Activated CD8-positive, alpha-beta memory T cell treated with anti-CD3 and anti-CD28 coated beads, Interleukin-2, amount 50 U/mL, for 24 hours (primary cell): ENCODE measurements at regions not wholly inside any gene's neighbourhood (a gene's known extent, or its start where the extent isn't known, plus 50 kb on each side); places are given as distances from the start of the nearest gene placed in this dataset.

ENCODE experiments used
- DNase-seq: peaks from one replicate; pipeline ENCODE4 v3.0.0-alpha.2; 2020; ENCODE audit errors: extremely low read depth

DNA sequence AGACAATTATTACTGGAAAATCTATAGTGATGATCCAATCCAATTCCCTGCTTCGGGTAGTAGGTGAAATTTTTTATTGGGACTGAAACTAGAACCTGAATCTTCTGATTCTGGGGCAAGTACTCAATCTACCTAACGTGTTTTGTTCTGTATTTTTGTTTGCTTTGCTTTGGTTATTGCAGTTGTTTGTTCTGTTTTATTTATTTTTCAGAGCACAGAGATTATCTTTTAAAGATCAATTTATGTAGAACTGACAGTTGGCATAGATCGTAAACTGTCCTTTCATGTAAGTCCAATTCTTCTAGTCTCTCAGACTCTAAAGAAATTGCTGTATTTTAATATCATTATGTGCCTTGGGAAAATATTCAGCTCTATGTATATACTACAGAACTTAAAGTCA lies 401.6 kb downstream of the ANXA1 start:
- no peak for DNase-seq

DNA sequence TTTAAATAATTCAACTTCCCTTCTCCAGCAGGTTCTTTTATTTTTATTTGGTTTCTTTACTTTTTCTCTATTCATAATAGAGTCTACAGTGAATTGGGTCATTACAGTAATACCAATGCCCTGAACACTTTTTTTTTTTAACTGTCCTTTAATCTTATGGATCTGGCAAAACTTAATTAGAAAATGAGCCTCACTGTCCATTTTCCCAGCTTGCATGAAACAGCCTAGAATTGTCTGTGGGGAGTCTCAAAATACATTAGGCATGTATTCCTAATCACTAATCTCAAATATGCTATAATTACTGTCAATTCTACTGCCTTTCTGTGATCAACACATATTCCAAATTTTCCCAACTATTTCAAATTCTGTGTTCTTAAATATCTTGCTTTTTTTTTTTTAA lies 406.8 kb downstream of the ANXA1 start:
- DNase-seq: no peak

DNA sequence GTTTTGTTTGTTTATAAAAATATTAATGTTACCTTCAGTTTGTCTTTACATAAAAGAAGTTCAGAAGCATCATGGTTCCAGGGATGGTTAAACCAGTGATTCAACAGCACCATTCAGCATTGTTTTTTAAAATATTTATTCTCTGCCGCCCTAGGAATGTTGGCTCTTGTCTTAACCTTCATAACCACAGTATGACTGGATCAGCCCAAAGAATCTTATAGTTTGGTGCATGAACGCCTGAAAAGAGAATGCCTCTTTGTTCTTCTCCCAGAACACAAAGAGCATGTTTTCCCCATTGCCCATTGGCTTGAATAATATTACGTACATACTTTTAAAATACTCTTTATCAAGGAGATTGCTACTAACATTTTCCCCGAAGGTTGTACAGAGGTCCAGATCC lies 413.4 kb downstream of the ANXA1 start:
- DNase-seq: no peak

DNA sequence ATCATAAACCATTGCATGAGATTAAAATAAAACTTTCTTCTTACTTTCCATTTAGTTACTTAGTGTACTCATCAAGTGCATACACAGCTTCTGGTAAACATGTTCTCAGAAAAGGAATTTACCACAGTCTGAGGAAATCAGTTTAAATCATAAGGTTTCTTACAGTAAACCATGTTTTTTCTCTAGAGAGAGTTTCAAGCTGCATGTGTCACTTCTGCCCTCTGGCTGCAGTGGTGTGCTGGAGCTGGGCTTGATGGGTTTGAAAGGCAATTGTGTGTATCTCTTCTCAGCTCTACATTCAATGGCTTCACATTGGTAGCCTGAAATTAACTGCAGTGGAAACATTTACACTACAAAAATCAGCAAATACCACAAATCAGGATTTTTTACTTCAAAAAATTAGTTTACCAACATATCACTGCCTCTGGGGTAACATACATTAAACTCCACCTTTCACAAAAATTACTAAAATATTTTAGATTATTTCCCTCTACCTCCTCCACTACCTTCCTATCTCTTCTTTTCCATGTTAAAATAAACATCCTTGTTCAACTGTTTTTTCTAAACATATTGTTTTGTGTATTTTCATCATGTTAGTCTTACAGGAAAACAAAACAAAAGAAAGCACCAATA lies 414.3 kb downstream of the ANXA1 start:
- no peak for DNase-seq

DNA sequence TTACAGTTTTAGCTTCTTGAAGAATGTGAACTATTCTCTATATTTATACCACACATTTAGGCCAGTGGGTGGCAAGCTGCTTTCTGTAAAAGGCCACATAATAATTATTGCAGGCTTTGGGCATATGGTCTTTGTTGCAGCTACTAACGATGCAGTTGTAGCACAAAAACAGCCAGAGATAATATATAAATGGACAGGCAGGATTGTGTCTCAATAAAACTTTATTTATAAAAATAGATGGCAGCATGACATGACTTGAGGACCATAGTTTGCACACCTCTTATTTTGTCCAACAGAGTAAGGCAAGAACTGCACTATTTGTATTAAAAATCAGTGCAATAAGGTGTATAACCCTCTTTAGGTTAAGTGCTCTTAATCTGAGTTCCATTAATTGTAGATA lies 415.0 kb downstream of the ANXA1 start:
- no peak for DNase-seq

DNA sequence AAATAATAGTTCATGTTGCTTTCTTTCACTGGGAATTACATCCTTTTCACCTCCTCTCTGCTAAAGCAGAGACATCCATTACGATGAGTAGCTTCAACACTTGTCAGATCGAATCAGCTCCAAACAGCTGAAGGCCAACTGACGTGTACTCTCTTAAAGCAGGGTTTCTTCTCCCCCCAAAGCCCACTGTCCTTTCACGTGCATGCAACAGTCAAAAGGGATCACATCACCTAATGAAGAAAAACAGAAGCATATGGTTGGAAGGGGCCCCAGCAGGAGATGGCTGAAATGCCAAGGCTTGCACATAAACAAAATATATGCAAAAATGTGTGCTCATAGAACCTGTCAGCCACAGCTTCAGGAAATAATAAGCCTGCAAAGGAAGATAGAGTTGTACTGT lies 421.6 kb downstream of the ANXA1 start:
- DNase-seq: no peak

DNA sequence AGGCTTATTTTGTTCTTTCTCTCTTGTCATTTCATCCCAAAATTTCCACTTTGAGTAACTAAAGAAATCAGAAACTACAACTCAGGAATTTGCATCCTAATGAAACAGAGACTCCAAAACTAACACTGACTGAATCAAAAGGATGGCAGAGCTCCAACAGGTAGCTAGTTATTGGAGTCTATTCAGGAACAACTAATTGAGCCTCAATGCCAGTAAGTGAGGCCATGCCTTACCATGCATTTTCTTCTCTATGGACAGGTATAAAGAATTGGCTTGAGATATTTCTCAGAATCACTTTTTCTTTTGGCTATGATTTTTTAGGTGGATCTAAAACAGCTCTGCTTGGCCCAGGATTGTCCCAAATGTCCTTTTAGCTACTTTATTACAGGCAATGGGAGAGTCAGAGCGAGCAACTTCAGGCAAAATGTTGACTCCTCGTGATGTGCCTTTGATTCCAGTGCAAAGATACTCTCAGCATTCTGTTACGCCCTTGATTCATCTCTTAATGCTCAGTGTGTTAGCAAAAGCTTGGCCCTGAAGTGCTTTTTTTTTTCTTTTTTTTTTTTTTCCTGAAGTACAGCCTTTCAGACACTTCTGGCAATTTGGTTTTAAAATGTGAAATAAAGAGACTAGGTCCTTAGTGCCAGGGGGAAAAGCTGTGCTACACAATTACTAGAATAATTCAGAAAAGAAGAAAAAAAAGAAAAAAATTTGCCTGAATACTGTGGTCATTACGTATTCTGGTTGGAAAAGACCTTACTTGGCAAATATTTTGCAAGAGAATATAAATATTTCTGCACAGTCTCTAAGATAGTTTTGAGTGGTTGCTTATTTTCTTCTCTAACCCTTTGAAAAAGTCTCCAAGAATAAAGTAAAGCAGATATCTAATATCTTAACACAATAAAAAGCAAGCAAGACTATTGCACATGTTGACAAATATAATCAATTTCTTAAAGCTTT lies 423.7 kb downstream of the ANXA1 start:
- no peak for DNase-seq

DNA sequence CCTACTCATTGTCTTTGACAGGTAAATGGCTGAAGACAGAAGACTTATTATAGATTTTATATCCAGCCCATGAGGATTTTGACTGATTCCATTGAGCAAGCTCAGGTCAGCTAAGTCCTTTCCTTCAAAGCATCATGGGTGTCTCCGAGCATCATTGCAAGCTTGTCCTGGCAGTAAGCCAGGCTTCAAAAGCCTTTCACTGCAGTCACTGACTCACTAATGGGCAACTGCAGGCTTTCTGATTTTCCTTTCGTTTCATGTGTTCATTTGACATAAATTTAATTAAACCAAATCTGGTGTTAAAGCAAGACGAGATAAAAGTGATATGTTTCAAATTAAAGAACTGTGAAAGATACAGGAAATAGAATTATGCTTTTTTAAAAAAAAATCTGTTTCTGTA lies 426.2 kb downstream of the ANXA1 start:
- no peak for DNase-seq

DNA sequence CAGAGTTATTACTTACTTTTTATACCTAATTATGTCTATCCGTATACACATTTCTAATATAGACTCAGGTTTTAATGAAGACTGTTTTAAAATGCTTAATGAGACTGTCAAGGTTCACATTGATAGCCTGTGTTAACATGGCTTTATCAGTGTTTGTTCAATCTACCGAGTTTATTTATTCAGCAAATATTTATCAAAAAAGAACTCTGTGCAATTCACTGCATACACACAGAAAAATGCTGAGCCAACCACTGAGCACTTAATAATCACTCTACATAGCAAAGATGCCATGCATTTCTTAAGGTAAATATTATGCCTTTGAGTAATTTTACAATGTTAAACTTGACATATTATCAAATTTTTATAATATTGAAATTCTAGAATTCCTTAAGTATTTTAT lies 428.2 kb downstream of the ANXA1 start:
- no peak for DNase-seq

DNA sequence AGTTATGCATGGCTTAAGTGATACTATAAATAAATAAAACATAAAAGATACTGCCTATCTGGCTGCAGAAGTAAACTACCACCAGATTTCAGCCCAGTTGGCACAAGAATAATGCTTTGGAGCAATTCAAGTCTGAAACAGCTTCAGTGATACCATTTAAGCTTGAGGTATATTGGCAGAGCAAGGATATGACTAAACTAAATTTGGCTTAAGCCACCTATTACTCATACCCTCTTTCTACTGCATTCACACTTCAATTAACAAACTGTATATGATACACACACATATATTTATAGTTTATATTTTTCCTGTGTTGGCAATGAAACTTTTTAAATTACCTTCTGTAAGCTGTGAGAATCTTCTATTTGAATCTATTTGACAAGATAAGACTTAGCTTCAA lies 431.9 kb downstream of the ANXA1 start:
- no peak for DNase-seq

DNA sequence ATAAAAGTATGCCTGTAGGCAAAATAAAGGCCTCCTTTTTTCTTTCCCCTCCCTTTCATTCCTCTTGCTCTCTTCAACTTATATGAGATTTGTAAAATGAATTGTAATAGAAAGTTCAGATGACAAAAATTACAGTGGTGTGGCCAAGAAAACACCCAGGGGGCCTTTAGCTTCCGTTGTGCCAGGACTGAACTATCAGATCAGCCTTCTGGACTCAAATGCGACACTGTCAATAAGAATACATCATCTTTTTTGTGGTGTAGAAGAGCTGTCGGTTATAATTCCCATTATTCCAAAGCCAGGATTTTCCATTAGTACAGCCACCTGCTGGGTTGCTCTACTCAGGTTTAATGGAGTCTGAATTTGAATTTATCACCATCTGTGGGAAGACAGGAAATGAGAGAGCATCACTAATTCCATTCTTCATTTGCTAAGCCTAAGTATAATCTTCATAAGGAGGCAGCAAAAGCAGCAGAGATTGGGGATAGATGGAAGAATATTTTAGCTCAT lies 443.4 kb downstream of the ANXA1 start:
- DNase-seq: no peak

DNA sequence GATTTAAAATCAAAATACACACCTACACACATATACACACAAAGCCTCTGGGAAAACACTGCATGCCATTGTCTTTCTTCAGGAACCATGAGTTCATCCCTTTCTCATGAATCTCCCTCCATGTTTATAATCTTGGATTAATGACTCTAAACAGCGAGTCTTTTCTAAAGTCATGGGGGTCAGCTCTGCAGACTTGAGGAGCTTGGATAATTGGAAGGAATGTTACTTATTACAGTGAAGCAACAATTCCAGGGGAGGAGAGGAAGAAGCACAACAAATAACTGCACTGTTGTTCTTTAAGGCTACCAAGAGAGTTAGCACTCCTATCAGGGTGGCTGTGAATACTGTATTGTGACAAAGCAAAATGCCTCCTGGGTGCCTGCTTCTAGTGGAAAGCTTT lies 444.7 kb downstream of the ANXA1 start:
- no peak for DNase-seq

DNA sequence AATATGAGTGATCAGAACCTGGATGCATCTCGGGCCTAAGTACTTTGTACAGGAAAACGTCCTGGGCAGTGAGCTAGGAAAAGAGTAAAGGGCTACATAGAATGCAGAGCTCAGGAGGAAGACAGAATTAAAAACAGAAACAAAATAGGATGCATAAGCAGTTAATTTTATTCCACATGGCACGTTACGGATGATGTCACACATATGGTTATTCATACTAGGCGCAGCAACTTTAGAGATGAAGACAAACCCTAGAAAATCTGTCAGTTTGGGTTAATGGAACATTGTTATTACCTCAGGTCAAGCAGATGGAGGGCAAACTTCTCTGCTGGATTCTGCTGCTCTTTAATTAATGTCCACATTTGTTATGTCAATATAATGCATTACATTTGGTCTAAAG lies 445.4 kb downstream of the ANXA1 start:
- DNase-seq: no peak

DNA sequence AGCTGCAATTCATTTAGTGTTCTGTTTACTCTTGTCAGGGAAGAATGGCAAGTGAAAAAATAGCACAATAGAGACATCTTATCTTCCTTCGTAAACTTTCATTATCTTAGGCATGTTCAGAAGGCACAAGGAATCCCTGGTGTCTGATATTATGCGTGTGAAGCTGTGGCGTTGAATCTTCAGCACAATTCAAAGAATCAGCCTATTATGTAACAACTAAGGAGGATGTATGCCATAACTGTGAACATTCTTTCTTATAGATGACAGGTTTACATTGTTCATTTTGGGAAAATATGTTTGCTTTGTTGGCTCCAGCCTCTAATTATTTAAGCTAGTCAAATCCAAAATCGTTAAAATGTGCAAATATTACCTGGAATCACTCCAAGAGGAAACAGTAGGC lies 446.1 kb downstream of the ANXA1 start:
- DNase-seq: no peak

DNA sequence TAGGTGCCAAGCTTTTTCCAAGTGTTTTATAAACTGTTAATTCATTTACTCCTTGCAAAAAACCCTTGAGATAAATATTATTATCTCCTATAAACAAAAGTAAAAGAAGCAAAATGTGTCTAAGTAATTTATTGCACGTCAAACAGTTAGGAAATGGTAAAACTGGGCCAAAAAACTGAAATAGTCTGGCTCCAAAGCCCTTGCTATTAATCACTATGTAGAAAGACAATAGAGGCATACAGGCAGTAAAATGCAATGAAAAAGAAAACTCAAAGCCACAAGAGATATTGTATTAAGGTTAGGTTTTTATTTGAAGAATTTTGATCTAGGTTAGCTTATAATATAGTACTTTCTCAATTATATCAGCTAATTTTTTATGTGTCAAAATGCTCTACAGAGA lies 457.7 kb downstream of the ANXA1 start:
- no peak for DNase-seq

DNA sequence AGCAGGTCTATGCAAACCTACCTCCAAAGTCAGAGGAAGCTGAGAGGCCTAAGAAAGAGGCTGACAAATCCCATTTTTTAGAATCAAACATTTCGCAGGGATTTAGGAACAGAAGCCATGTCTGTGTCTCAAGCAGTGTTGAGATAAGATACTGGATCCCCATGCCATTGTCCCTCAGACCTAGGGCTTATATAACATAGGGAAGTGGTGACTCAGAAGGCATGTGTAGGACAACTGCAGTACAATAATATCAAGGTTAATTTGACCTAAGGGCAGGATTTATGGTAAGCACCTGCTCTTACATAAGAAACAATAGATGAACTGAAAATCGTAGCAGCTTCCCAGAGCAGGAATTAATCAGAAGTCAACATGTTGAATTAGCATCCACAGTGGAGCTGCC lies 459.4 kb downstream of the ANXA1 start:
- DNase-seq: no peak

DNA sequence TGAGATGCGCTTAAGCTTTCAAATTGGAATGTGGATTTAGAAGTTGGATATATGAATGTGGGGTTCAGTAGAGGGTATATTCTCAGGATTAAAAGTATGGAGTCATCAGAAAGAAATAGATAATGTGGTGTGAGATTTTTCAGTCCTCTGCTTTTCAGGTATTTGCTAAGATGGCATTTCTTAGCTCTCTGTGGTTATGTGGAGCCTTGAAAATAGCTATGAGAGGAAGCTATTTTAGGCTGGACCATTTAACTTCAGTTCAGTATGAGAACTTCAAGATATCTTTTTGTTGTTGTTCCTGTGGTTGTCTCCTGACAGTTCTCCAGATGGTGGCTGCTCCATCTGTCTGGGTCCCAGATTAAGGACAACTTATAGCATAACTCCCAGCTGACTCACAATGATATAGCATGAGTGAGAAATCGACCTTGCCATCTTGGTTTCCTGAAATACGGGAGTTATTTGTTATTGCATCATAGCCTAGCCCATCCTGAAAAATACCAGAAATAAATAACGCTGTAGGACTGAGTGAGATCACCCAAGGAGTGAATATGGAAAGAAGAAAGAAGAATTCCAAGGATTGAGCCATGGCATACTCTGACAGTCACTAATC lies 461.5 kb downstream of the ANXA1 start:
- DNase-seq: no peak

DNA sequence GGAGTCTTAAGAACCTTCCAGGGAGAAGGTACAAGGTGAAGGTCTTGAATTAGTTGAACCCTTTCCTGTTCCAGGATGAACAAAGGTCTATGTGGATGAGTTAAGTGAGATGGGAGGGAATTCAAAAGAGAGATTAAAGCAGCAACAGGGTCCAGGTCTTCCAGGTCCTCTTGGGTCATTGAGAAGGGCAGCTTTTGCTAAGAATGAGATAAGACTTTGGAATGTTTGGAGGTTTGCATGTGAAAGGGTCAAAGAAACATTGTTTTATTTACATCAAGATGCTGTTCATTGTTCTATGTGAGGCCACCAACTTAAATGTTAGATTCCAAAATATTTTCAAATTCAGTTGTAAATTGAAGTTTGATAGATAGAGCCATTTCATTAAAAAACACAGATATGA lies 463.9 kb downstream of the ANXA1 start:
- DNase-seq: no peak

DNA sequence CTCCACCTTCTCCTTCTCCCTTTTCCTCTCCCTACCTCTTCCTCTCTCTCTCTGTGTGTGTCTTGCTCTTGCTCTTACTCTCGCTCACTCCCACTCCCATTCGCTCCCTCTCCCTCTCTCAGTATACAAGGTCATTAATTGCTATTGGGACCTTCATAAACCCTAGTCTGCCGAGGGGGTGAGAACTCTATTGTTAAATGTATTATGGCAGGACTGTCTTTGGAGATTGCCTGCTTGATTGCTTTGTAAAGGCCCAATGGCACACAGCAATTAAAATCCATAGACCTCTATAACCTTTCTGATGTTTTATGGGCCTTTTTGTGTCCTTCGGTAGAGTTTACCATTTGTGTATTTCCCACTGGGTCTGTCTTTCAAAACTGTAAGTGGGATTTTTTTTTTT lies 465.9 kb downstream of the ANXA1 start:
- no peak for DNase-seq

DNA sequence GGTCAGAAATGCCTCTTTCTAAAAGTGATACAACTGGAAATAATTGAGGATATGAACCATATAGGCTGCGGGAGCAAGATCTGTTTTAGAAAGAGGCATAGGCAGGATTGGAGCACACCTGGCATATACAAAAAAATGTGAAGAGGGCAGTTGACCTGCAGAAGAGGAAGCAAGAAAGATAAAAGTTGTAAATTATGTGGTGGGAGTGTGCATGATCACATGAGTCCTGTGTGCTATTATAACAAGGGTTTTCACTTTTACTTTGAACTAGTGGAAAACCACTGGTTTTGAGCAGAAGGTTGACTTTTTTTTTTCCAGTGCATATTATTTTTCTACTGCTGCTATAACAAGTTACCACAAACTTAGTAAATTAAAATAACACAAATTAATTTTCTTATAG lies 489.3 kb downstream of the ANXA1 start:
- DNase-seq: no peak

DNA sequence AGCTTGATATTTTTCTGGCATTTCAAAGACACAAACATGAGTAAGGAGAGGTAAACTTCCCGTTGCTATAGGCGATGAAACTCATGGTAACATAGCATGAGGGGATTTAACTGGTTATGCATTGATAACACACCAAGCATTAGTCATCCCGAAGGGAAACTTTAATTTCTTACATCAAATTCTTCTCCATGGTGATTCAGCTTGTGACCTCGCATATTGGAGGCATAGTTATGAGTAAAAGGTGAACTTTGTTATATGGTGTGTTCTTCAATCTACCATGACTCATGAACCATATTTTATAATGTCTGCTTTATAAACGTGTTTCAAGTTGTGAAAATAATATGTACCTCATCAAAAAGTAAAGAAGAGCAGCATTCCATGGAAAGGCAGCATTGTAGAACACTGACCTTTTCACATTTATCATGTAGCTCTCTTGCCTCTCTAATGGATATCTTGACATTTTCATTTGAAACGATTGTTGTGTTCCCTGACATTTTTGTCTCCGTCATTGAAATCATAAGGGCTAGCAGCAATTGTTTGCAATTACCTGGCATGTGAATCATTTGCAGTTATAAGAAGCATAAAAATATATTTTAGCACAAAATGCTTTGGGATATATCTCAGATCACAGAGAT lies 491.8 kb downstream of the ANXA1 start:
- no peak for DNase-seq

DNA sequence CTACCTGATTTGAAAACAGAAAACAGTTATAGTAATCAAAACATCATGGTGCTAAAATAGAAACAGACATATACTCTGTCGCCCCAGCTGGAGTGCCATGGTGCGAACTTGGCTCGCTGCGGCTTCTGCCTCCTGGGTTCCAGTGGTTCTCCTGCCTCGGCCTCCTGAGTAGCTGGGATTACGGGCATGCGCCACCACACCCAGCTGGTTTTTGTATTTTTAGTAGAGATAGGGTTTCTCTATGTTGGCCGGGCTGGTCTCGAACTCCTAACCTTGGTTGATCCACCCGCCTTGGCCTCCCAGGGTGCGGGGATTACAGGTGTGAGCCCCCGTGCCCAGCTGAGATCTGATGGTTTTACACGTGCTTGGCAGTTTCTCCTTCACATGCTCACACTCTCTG lies 495.9 kb downstream of the ANXA1 start:
- DNase-seq: no peak
